HL-60 (cell line): ENCODE measurements at regions not wholly inside any gene's neighbourhood (a gene's known extent, or its start where the extent isn't known, plus 50 kb on each side); places are given as distances from the start of the nearest gene placed in this dataset.

Experiments used
- DNase-seq, 2 experiments: peaks; one replicate each; pipeline ENCODE4 v3.0.0-alpha.2; 2010 to 2020; ENCODE audit warnings: low read depth in 1 of 2, low spot score in 1 of 2
- H3K27ac ChIP-seq: fragments of 250-450 bp; sonication (Bioruptor Pico); replicated peaks from 2 replicates; pipeline ENCODE4 v1.5.1; 2020; ENCODE audit warnings: mild to moderate bottlenecking, moderate library complexity
- H3K27me3 ChIP-seq: fragments of 250-450 bp; sonication (Bioruptor Pico); 2 replicates; pipeline ENCODE4 v1.5.1; 2021; ENCODE audit warnings: mild to moderate bottlenecking, moderate library complexity; ENCODE audit not compliant: insufficient read depth, poor library complexity, severe bottlenecking
- H3K4me3 ChIP-seq: replicated peaks from 2 replicates; pipeline ENCODE4 v1.5.1; 2011; ENCODE audit warnings: mild to moderate bottlenecking, control low read depth, low read length; ENCODE audit not compliant: insufficient read depth
- GABPA ChIP-seq: IDR thresholded peaks from 2 replicates; pipeline ENCODE4 v1.6.1; 2012; ENCODE audit warnings: low read depth
- POLR2AphosphoS5 ChIP-seq: IDR thresholded peaks from 2 replicates; pipeline ENCODE4 v1.6.1; 2012; ENCODE audit warnings: low read depth
- SPI1 ChIP-seq: IDR thresholded peaks from 2 replicates; pipeline ENCODE4 v1.6.1; 2012; ENCODE audit warnings: low read depth, mild to moderate bottlenecking, borderline replicate concordance
- TF ChIP-seq, protein P1 (sequence below): IDR thresholded peaks from 2 replicates; pipeline ENCODE4 v1.6.1; 2012; ENCODE audit warnings: low read depth; ENCODE audit not compliant: insufficient replicate concordance
- TF ChIP-seq, protein P2 (sequence below): IDR thresholded peaks from one replicate; pipeline ENCODE4 v1.5.1; 2011; ENCODE audit warnings: low read length, control low read depth, inconsistent platforms; ENCODE audit not compliant: insufficient read depth

DNA sequence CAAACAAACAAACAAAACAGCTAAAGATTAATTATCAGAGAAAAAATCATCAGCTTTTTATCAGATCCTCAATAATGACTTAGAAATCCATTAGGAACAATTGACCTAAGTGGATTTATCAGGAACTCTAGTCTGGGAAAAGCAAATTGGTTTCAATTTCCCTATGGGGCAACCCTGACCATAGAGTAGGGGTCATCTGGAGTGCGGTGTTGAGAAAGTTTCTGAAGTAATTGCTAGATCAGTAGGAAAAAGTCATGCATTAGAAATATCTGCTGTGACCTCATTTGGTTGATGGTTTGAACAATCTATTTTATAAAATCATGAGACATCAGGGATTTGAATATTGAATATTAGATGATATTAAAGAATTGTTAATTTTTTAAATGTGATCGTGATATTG is 507.9 kb downstream of the TXNL1 start:
- TF ChIP-seq POLR2AphosphoS5 (no peak), SPI1 (no peak)
- TF ChIP-seq, protein P1, sequence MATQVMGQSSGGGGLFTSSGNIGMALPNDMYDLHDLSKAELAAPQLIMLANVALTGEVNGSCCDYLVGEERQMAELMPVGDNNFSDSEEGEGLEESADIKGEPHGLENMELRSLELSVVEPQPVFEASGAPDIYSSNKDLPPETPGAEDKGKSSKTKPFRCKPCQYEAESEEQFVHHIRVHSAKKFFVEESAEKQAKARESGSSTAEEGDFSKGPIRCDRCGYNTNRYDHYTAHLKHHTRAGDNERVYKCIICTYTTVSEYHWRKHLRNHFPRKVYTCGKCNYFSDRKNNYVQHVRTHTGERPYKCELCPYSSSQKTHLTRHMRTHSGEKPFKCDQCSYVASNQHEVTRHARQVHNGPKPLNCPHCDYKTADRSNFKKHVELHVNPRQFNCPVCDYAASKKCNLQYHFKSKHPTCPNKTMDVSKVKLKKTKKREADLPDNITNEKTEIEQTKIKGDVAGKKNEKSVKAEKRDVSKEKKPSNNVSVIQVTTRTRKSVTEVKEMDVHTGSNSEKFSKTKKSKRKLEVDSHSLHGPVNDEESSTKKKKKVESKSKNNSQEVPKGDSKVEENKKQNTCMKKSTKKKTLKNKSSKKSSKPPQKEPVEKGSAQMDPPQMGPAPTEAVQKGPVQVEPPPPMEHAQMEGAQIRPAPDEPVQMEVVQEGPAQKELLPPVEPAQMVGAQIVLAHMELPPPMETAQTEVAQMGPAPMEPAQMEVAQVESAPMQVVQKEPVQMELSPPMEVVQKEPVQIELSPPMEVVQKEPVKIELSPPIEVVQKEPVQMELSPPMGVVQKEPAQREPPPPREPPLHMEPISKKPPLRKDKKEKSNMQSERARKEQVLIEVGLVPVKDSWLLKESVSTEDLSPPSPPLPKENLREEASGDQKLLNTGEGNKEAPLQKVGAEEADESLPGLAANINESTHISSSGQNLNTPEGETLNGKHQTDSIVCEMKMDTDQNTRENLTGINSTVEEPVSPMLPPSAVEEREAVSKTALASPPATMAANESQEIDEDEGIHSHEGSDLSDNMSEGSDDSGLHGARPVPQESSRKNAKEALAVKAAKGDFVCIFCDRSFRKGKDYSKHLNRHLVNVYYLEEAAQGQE: no peak
- no peaks in the 10 kb centered on the region for H3K27me3 ChIP-seq
- no peak for DNase-seq
- no peak overlapping the region for H3K4me3 ChIP-seq
- no peak overlapping the region for H3K27ac ChIP-seq

DNA sequence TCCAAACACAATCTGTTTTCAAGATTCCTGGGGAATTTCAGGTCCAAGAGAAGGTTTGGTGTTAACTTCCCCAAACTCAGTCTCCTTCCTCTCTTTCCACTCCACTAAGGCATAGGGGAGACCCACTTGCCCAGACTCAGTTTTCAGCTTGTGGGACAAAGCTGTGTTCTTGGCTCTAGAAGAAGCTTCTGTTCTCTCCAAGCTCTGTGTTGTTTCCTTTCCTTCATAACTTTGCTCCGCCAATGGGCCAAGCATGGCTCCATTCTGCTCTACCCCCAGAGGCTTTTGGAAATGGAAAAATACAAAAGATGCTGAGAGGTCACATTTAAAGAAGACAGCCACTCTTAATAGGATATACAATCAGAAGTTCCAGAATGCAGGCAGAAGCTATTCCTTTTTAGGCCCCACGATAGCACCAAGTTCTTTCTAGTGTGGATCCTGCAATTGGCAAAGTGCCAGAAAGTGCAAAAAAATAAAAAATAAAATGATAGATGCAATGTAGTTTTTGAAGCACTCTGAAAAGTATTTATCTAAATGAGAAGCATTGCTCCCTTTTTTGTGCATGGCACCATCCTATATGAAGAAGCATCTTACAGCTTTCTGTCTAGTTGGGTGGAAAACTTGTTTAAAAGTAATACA is 510.1 kb downstream of the TXNL1 start:
- TF ChIP-seq POLR2AphosphoS5: no peak
- TF ChIP-seq SPI1: no peak
- TF ChIP-seq, protein P2, sequence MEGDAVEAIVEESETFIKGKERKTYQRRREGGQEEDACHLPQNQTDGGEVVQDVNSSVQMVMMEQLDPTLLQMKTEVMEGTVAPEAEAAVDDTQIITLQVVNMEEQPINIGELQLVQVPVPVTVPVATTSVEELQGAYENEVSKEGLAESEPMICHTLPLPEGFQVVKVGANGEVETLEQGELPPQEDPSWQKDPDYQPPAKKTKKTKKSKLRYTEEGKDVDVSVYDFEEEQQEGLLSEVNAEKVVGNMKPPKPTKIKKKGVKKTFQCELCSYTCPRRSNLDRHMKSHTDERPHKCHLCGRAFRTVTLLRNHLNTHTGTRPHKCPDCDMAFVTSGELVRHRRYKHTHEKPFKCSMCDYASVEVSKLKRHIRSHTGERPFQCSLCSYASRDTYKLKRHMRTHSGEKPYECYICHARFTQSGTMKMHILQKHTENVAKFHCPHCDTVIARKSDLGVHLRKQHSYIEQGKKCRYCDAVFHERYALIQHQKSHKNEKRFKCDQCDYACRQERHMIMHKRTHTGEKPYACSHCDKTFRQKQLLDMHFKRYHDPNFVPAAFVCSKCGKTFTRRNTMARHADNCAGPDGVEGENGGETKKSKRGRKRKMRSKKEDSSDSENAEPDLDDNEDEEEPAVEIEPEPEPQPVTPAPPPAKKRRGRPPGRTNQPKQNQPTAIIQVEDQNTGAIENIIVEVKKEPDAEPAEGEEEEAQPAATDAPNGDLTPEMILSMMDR: no peak
- TF ChIP-seq GABPA: no peak
- TF ChIP-seq, protein P1: no peak
- Histone ChIP-seq H3K27me3 (no peaks in the 10 kb centered on the region), H3K27ac (no peak overlapping the region), H3K4me3 (no peak overlapping the region)
- no peak for DNase-seq

DNA sequence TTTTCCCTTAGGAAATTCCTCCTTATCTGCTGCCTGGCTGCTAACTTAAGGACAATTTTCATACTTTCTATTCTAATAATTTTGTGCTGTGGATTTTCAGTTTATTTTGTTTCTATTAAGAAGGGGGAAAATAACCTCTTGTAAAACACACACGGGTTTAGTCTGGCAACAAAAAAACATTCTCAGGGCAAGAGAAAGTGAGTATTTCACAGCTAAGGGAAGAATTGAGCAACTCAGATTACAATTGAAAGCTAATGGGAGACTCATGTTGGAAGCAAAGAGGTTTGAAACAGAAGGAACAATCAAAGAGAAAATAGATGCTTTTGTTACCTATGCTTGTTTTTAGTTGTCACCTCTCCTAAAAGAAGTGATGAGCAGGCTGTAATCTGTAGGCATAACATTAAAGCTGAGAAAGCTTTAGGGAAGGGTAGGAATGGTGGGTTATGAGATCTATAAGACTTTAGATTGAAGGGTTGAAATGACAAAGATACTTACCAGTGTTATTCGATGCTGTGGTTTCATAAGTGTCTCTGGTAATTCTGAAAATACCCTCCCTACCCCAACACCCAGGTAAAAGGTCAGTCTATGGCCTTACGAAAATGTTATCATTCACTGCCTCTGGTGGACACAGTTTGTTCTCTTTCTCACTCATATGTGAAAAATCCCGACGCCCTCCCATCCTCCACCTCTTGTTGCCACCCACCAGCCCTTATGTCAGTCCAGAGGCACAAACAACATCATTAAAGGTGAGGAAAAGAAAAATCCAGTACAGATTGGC is 510.9 kb downstream of the TXNL1 start:
- no peak for DNase-seq
- no peaks in the 10 kb centered on the region for H3K27me3 ChIP-seq
- TF ChIP-seq SPI1 (no peak), GABPA (no peak), POLR2AphosphoS5 (no peak)
- TF ChIP-seq, protein P1: no peak
- TF ChIP-seq, protein P2: no peak
- no peak overlapping the region for H3K4me3 ChIP-seq
- H3K27ac ChIP-seq: no peak overlapping the region
